Ascending aorta (tissue), 2 donors: ENCODE measurements at regions not wholly inside any gene's neighbourhood (a gene's known extent, or its start where the extent isn't known, plus 50 kb on each side); places are given as distances from the start of the nearest gene placed in this dataset.

ENCODE experiments used
- DNase-seq, 2 donors: peaks; one replicate each; pipeline ENCODE4 v3.0.0-alpha.2; 2019; ENCODE audit warnings: low spot score in 2 of 2
- H3K27ac ChIP-seq, 2 donors: fragments of 200-600 bp; sonication (generic); one replicate each; pipeline ENCODE4 v1.5.1; 2016 to 2017; ENCODE audit warnings: mild to moderate bottlenecking in 1 of 2
- H3K27me3 ChIP-seq: fragments of 200-600 bp; sonication (generic); one replicate; pipeline ENCODE4 v1.5.1; 2017
- H3K36me3 ChIP-seq, 2 donors: fragments of 200-600 bp; sonication (generic); one replicate each; pipeline ENCODE4 v1.5.1; 2016
- H3K4me1 ChIP-seq, 2 donors: fragments of 200-600 bp; sonication (generic); one replicate each; pipeline ENCODE4 v1.5.1; 2016 to 2017; ENCODE audit warnings: mild to moderate bottlenecking in 1 of 2
- H3K4me3 ChIP-seq, 2 donors: fragments of 200-600 bp; sonication (generic); one replicate each; pipeline ENCODE4 v1.5.1; 2016 to 2017; ENCODE audit warnings: mild to moderate bottlenecking in 1 of 2
- H3K9me3 ChIP-seq, 2 donors: fragments of 200-600 bp; sonication (generic); one replicate each; pipeline ENCODE4 v1.5.1; 2016
- CTCF ChIP-seq, 3 experiments: fragments of 200-600 bp in 2 of 3; fragments of 450-650 bp in 1 of 3; sonication (generic) in 2 of 3; IDR thresholded peaks; one replicate each; pipeline ENCODE4 v1.5.1; 2016 to 2019; ENCODE audit warnings: antibody characterized with exemption in 3 of 3, mild to moderate bottlenecking in 1 of 3, moderate library complexity in 1 of 3
- intact Hi-C: fragments of 100-400 bp; cut with DNase I; formaldehyde crosslinking; loops from one replicate; pipeline ENCODE4 v1.15.1; 2023

GRCh38 chr4:156538210-156538609 lies 433.4 kb downstream of the PDGFC start:
- TF ChIP-seq CTCF (IDR thresholded peaks at IDR 0.05), result no peak
- H3K4me1 ChIP-seq, result no peaks in the 10 kb centered on the region
- intact Hi-C loops, result no loop called here
- DNase-seq, result no peak
- no peak overlapping the region for H3K27ac ChIP-seq
- H3K36me3 ChIP-seq, result no peaks in the 10 kb centered on the region
- no peaks in the 10 kb centered on the region for H3K27me3 ChIP-seq
- no peak overlapping the region for H3K4me3 ChIP-seq
- H3K9me3 ChIP-seq, result peaks cover 0 to 4% of the 10 kb centered on the region in 2 donors

DNA sequence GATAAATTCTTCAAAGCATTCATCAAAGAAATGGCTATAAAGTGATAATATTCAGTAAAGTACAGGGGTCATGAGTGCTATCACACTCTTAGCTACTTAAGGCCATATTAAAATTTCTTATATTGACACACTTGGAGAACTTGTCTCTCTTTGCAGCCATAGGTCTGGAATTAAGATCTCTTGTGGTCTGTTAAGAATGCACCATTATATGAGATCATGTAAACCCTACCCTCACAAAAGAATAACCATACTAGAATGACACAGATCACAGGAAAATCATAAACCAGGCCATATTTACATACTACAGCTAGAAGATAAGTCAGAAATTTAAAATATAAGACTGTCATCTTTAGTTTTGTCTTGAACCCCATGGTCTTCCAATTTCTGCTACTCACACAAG lies 434.3 kb downstream of the PDGFC start:
- intact Hi-C loops, result no loop called here
- no peak for TF ChIP-seq CTCF (IDR thresholded peaks at IDR 0.05)
- H3K4me3 ChIP-seq, result no peak overlapping the region
- no peaks in the 10 kb centered on the region for H3K36me3 ChIP-seq
- no peak overlapping the region for H3K27ac ChIP-seq
- H3K4me1 ChIP-seq, result no peaks in the 10 kb centered on the region
- no peaks in the 10 kb centered on the region for H3K27me3 ChIP-seq
- peaks cover 0 to 8% of the 10 kb centered on the region in 2 donors for H3K9me3 ChIP-seq
- DNase-seq, result no peak

- Histone ChIP-seq H3K4me3 (no peak overlapping the region), H3K9me3 (peaks cover 0 to 8% of the 10 kb centered on the region in 2 donors), H3K27me3 (no peaks in the 10 kb centered on the region), H3K4me1 (no peaks in the 10 kb centered on the region), H3K36me3 (no peaks in the 10 kb centered on the region), H3K27ac (no peak overlapping the region)
- intact Hi-C loops, result no loop called here
- TF ChIP-seq CTCF (IDR thresholded peaks at IDR 0.05), result no peak
- DNase-seq, result no peak
These were observed 434.9 kb downstream of the PDGFC start for GRCh38 chr4:156536661-156537060.

DNA sequence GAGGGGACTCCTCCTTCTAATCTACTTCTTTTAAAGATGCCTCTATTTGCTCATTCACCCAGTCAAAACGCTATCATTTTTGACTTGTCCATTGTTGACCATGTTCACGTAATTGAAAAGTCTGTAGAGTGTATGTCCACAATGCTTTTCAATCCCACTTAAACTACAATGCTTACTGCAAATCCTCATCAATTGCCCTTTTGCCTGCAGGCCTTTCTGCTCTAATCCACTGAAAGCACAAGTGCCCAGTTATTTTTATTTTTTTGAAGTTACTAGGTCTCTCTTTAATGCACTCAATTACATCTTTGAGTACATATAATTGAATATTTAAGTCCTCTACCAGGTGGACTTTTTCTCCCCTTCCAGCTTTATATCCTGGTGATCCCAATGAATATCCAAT lies 437.4 kb downstream of the PDGFC start:
- Histone ChIP-seq H3K4me3 (no peak overlapping the region), H3K9me3 (peaks cover 0 to 8% of the 10 kb centered on the region in 2 donors), H3K36me3 (no peaks in the 10 kb centered on the region), H3K27ac (no peak overlapping the region), H3K4me1 (no peaks in the 10 kb centered on the region), H3K27me3 (no peaks in the 10 kb centered on the region)
- no peak for TF ChIP-seq CTCF (IDR thresholded peaks at IDR 0.05)
- intact Hi-C loops, result no loop called here
- DNase-seq, result no peak

- Histone ChIP-seq H3K4me1 (no peaks in the 10 kb centered on the region), H3K27ac (no peak overlapping the region), H3K4me3 (no peak overlapping the region), H3K36me3 (no peaks in the 10 kb centered on the region), H3K27me3 (no peaks in the 10 kb centered on the region), H3K9me3 (peaks cover 0 to 4% of the 10 kb centered on the region in 2 donors)
- TF ChIP-seq CTCF (IDR thresholded peaks at IDR 0.05), result no peak
- DNase-seq, result no peak
- intact Hi-C loops, result no loop called here
These were observed 443.4 kb downstream of the PDGFC start for GRCh38 chr4:156528216-156528615.
